Neuronal stem cell (in vitro differentiated cells): ENCODE measurements at regions not wholly inside any gene's neighbourhood (a gene's known extent, or its start where the extent isn't known, plus 50 kb on each side); places are given as distances from the start of the nearest gene placed in this dataset.

Experiments
- DNase-seq: peaks from one replicate; pipeline ENCODE4 v3.0.0-alpha.2; 2013; ENCODE audit warnings: low spot score
- H2AFZ ChIP-seq: one replicate; pipeline ENCODE4 v1.6.1; 2013; ENCODE audit warnings: mild to moderate bottlenecking, low read length, inconsistent platforms
- H2AK5ac ChIP-seq: 2 replicates; pipeline ENCODE4 v1.6.1; 2013; ENCODE audit warnings: low read depth, mild to moderate bottlenecking, inconsistent platforms, low read length, moderate library complexity, mixed read lengths
- H2BK120ac ChIP-seq: 2 replicates; pipeline ENCODE4 v1.6.1; 2013; ENCODE audit warnings: low read depth, mild to moderate bottlenecking, inconsistent platforms, low read length, moderate library complexity, mixed read lengths
- H2BK12ac ChIP-seq: one replicate; pipeline ENCODE4 v1.6.1; 2013; ENCODE audit warnings: low read length, inconsistent platforms
- H2BK15ac ChIP-seq: 2 replicates; pipeline ENCODE4 v1.6.1; 2013; ENCODE audit warnings: mild to moderate bottlenecking, low read length, inconsistent platforms, mixed read lengths
- H2BK5ac ChIP-seq: one replicate; pipeline ENCODE4 v1.6.1; 2013; ENCODE audit warnings: inconsistent platforms, mild to moderate bottlenecking, low read length, moderate library complexity
- H3K14ac ChIP-seq: one replicate; pipeline ENCODE4 v1.6.1; 2013; ENCODE audit warnings: low read length, inconsistent platforms
- H3K18ac ChIP-seq: 2 replicates; pipeline ENCODE4 v1.6.1; 2013; ENCODE audit warnings: low read length, inconsistent platforms
- H3K23ac ChIP-seq: 2 replicates; pipeline ENCODE4 v1.6.1; 2013; ENCODE audit warnings: low read depth, mild to moderate bottlenecking, mixed read lengths, low read length, inconsistent platforms; ENCODE audit not compliant: poor library complexity
- H3K27ac ChIP-seq: replicated peaks from 3 replicates; pipeline ENCODE4 v1.5.1; 2013; ENCODE audit warnings: low read length, inconsistent platforms
- H3K27me3 ChIP-seq, 3 experiments: 2 replicates each; pipeline ENCODE4 v1.6.1; 2013; ENCODE audit warnings: low read length in 3 of 3, mild to moderate bottlenecking in 2 of 3, inconsistent platforms in 1 of 3, low read depth in 1 of 3, mixed read lengths in 1 of 3, moderate library complexity in 1 of 3; ENCODE audit not compliant: control insufficient read depth in 3 of 3, insufficient read depth in 3 of 3
- H3K36me3 ChIP-seq, 2 donors: replicated peaks in 1 of 2; 2 replicates each; pipeline ENCODE4 v1.6.1; 2013; ENCODE audit warnings: low read length in 2 of 2; ENCODE audit not compliant: control insufficient read depth in 2 of 2, insufficient read depth in 2 of 2
- H3K4ac ChIP-seq: 2 replicates; pipeline ENCODE4 v1.6.1; 2013; ENCODE audit warnings: inconsistent platforms, mild to moderate bottlenecking, low read length, moderate library complexity
- H3K4me1 ChIP-seq, 2 donors: 1 replicate in 1 of 2; 2 replicates in 1 of 2; pipeline ENCODE4 v1.6.1; 2013; ENCODE audit warnings: low read length in 2 of 2, low read depth in 1 of 2; ENCODE audit not compliant: control insufficient read depth in 2 of 2, insufficient read depth in 1 of 2
- H3K4me2 ChIP-seq: one replicate; pipeline ENCODE4 v1.6.1; 2013; ENCODE audit warnings: mild to moderate bottlenecking, low read length, inconsistent platforms; ENCODE audit not compliant: insufficient read depth, poor library complexity, severe bottlenecking
- H3K4me3 ChIP-seq, 2 donors: 2 replicates each; pipeline ENCODE4 v1.5.1; 2013; ENCODE audit warnings: low read length in 2 of 2, mild to moderate bottlenecking in 2 of 2, inconsistent platforms in 1 of 2, moderate library complexity in 1 of 2
- H3K79me1 ChIP-seq: one replicate; pipeline ENCODE4 v1.6.1; 2013; ENCODE audit warnings: low read depth, mild to moderate bottlenecking, inconsistent platforms, low read length, moderate library complexity
- H3K9ac ChIP-seq: one replicate; pipeline ENCODE4 v1.6.1; 2013; ENCODE audit warnings: mild to moderate bottlenecking, low read depth, low read length, inconsistent platforms; ENCODE audit not compliant: poor library complexity
- H3K9me3 ChIP-seq, 2 donors: replicated peaks in 1 of 2; 2 replicates each; pipeline versions ENCODE3 to v1.6.1; 2013; ENCODE audit warnings: low read length in 2 of 2, mild to moderate bottlenecking in 2 of 2, inconsistent platforms in 1 of 2, low read depth in 1 of 2, mixed read lengths in 1 of 2, moderate library complexity in 1 of 2; ENCODE audit not compliant: control insufficient read depth in 2 of 2, insufficient read depth in 1 of 2
- H4K8ac ChIP-seq: one replicate; pipeline ENCODE4 v1.6.1; 2013; ENCODE audit warnings: low read depth, mild to moderate bottlenecking, inconsistent platforms, low read length, moderate library complexity
- H4K91ac ChIP-seq: one replicate; pipeline ENCODE4 v1.6.1; 2013; ENCODE audit warnings: low read length, low read depth, mild to moderate bottlenecking, inconsistent platforms; ENCODE audit not compliant: poor library complexity
- WGBS, 2 donors: extraction: QIAGEN DNeasy Blood & Tissue Kit; methylation state at CpG; one replicate each; pipeline ENCODE4 v1.1.7; 2013; ENCODE audit warnings: missing lambda C conversion rate in 2 of 2, mixed read lengths in 1 of 2; ENCODE audit not compliant: insufficient read length in 2 of 2, insufficient replicate concordance in 1 of 2; ENCODE audit errors: extremely low coverage in 2 of 2; 5-methylcytosine and 5-hydroxymethylcytosine counted together

- H2BK12ac ChIP-seq: no peak overlapping the region
- no peak overlapping the region for H2BK5ac ChIP-seq
- H3K18ac ChIP-seq: no peak overlapping the region
- no peak overlapping the region for H2BK120ac ChIP-seq
- no peak overlapping the region for H3K4me2 ChIP-seq
- H3K14ac ChIP-seq: no peak overlapping the region
- H3K23ac ChIP-seq: no peak overlapping the region
- H3K9me3 ChIP-seq: no peaks in the 10 kb centered on the region
- no peak overlapping the region for H3K4me3 ChIP-seq
- no peak overlapping the region for H3K4ac ChIP-seq
- WGBS, 2 donors: no CpG with 5 or more reads among the region's 1 CpG
- peaks cover 0 to 5% of the 10 kb centered on the region in 2 donors for H3K4me1 ChIP-seq
- no peak overlapping the region for H4K8ac ChIP-seq
- no peaks in the 10 kb centered on the region for H3K36me3 ChIP-seq
- no peak overlapping the region for H2AFZ ChIP-seq
- H2BK15ac ChIP-seq: no peak overlapping the region
- no peak overlapping the region for H3K9ac ChIP-seq
- no peak overlapping the region for H3K27ac ChIP-seq
- no peak for DNase-seq
- no peak overlapping the region for H4K91ac ChIP-seq
- no peaks in the 10 kb centered on the region for H3K27me3 ChIP-seq
- no peaks in the 10 kb centered on the region for H3K79me1 ChIP-seq
- H2AK5ac ChIP-seq: no peak overlapping the region
Measured at GRCh38 chr5:152259702-152260101, 145.4 kb downstream of the NMUR2 start.

GRCh38 chr5:152256580-152256979 is 148.5 kb downstream of the NMUR2 start:
- H3K36me3 ChIP-seq: no peaks in the 10 kb centered on the region
- H2BK15ac ChIP-seq: no peak overlapping the region
- no peak overlapping the region for H2BK12ac ChIP-seq
- H2AFZ ChIP-seq: no peak overlapping the region
- no peak overlapping the region for H3K14ac ChIP-seq
- H3K23ac ChIP-seq: no peak overlapping the region
- H3K27me3 ChIP-seq: no peaks in the 10 kb centered on the region
- no peak for DNase-seq
- no peak overlapping the region for H2BK120ac ChIP-seq
- H3K18ac ChIP-seq: no peak overlapping the region
- no peaks in the 10 kb centered on the region for H3K4me1 ChIP-seq
- H2AK5ac ChIP-seq: no peak overlapping the region
- no peak overlapping the region for H3K9ac ChIP-seq
- H4K8ac ChIP-seq: no peak overlapping the region
- no peak overlapping the region for H3K4me3 ChIP-seq
- WGBS, 2 donors: no CpG with 5 or more reads among the region's 3 CpGs
- H3K4me2 ChIP-seq: no peak overlapping the region
- H3K4ac ChIP-seq: no peak overlapping the region
- no peak overlapping the region for H3K27ac ChIP-seq
- no peaks in the 10 kb centered on the region for H3K9me3 ChIP-seq
- no peak overlapping the region for H2BK5ac ChIP-seq
- no peak overlapping the region for H4K91ac ChIP-seq
- H3K79me1 ChIP-seq: no peaks in the 10 kb centered on the region

- no peak overlapping the region for H3K4me2 ChIP-seq
- H3K9me3 ChIP-seq: no peaks in the 10 kb centered on the region
- no peaks in the 10 kb centered on the region for H3K79me1 ChIP-seq
- H3K4me3 ChIP-seq: no peak overlapping the region
- no peak overlapping the region for H3K9ac ChIP-seq
- H2BK120ac ChIP-seq: no peak overlapping the region
- no peaks in the 10 kb centered on the region for H3K4me1 ChIP-seq
- no CpG with 5 or more reads among the region's 3 CpGs for WGBS, 2 donors
- H2AK5ac ChIP-seq: no peak overlapping the region
- H3K23ac ChIP-seq: no peak overlapping the region
- H4K8ac ChIP-seq: no peak overlapping the region
- no peak overlapping the region for H4K91ac ChIP-seq
- H3K18ac ChIP-seq: no peak overlapping the region
- H2BK15ac ChIP-seq: no peak overlapping the region
- no peaks in the 10 kb centered on the region for H3K27me3 ChIP-seq
- no peak overlapping the region for H2BK12ac ChIP-seq
- no peak overlapping the region for H2BK5ac ChIP-seq
- H3K27ac ChIP-seq: no peak overlapping the region
- no peak for DNase-seq
- no peak overlapping the region for H3K14ac ChIP-seq
- H3K36me3 ChIP-seq: no peaks in the 10 kb centered on the region
- no peak overlapping the region for H3K4ac ChIP-seq
- H2AFZ ChIP-seq: no peak overlapping the region
Measured at GRCh38 chr5:152255411-152255810, 149.7 kb downstream of the NMUR2 start.

GRCh38 chr5:152247850-152248385 is 157.2 kb downstream of the NMUR2 start:
- Histone ChIP-seq H3K9ac (no peak overlapping the region), H3K4me1 (no peaks in the 10 kb centered on the region), H3K14ac (no peak overlapping the region), H2BK120ac (no peak overlapping the region), H3K79me1 (no peaks in the 10 kb centered on the region), H2AFZ (no peak overlapping the region), H3K36me3 (no peaks in the 10 kb centered on the region), H3K4me3 (no peak overlapping the region), H3K27ac (no peak overlapping the region), H3K9me3 (no peaks in the 10 kb centered on the region), H3K27me3 (no peaks in the 10 kb centered on the region), H4K91ac (no peak overlapping the region), H2BK12ac (no peak overlapping the region), H2BK15ac (no peak overlapping the region), H2BK5ac (no peak overlapping the region), H3K4me2 (no peak overlapping the region), H3K18ac (no peak overlapping the region), H3K23ac (no peak overlapping the region), H3K4ac (no peak overlapping the region), H4K8ac (no peak overlapping the region), H2AK5ac (no peak overlapping the region)
- no CpG with 5 or more reads among the region's 2 CpGs for WGBS, 2 donors
- no peak for DNase-seq
